GM21825 (cell line): ENCODE measurements at regions not wholly inside any gene's neighbourhood (a gene's known extent, or its start where the extent isn't known, plus 50 kb on each side); places are given as distances from the start of the nearest gene placed in this dataset.

Experiments
- ATAC-seq: cut with Tn5 transposase; IDR thresholded peaks from one replicate; pipeline ENCODE4 v1.9.1; 2021; ENCODE audit warnings: mild to moderate bottlenecking, moderate library complexity; ENCODE audit not compliant: unreplicated experiment

- no peak for ATAC-seq
Measured at GRCh38 chr1:224486801-224487583, 52.4 kb upstream of the WDR26 start.

- ATAC-seq: peak; percentile 58
Measured at GRCh38 chr1:224488806-224489499, 54.4 kb upstream of the WDR26 start.

GRCh38 chr1:224489534-224490365, 55.2 kb upstream of the WDR26 start:
- peak; percentile 16 for ATAC-seq

- no peak for ATAC-seq
Measured at GRCh38 chr1:224490549-224491537, 56.2 kb upstream of the WDR26 start.

- ATAC-seq: no peak
Measured at GRCh38 chr1:224492015-224492414, 57.4 kb upstream of the WDR26 start.

- ATAC-seq: no peak
Measured at GRCh38 chr1:224492632-224493031, 58.0 kb upstream of the WDR26 start.

- ATAC-seq: no peak
Measured at GRCh38 chr1:224493269-224493668, 58.7 kb upstream of the WDR26 start.

GRCh38 chr1:224494343-224494742, 59.7 kb upstream of the WDR26 start:
- ATAC-seq: no peak

GRCh38 chr1:224495866-224496265, 61.3 kb upstream of the WDR26 start:
- ATAC-seq: no peak

GRCh38 chr1:224496826-224497225, 62.2 kb upstream of the WDR26 start:
- no peak for ATAC-seq

- ATAC-seq: peak; percentile 94
Measured at GRCh38 chr1:224497714-224498573, 63.3 kb upstream of the WDR26 start.

- peak; percentile 0 for ATAC-seq
Measured at GRCh38 chr1:224498574-224499170, 64.1 kb upstream of the WDR26 start.

GRCh38 chr1:224499204-224499603, 64.6 kb upstream of the WDR26 start:
- ATAC-seq: no peak

- no peak for ATAC-seq
Measured at GRCh38 chr1:224500796-224501195, 66.2 kb upstream of the WDR26 start.

- ATAC-seq: no peak
Measured at GRCh38 chr1:224501836-224502235, 67.2 kb upstream of the WDR26 start.

- ATAC-seq: no peak
Measured at GRCh38 chr1:224502459-224503160, 68.0 kb upstream of the WDR26 start.

- peak; percentile 95 for ATAC-seq
Measured at GRCh38 chr1:224503161-224504118, 68.8 kb upstream of the WDR26 start.
